HG03025 (cell line): ENCODE measurements at regions not wholly inside any gene's neighbourhood (a gene's known extent, or its start where the extent isn't known, plus 50 kb on each side); places are given as distances from the start of the nearest gene placed in this dataset.

Source experiments
- ATAC-seq: cut with Tn5 transposase; IDR thresholded peaks from one replicate; pipeline ENCODE4 v1.9.1; 2021; ENCODE audit warnings: mild to moderate bottlenecking, moderate library complexity; ENCODE audit not compliant: unreplicated experiment, low FRiP score

GRCh38 chr11:45089251-45089650 is 57.2 kb upstream of the PRDM11 start:
- no peak for ATAC-seq

- ATAC-seq = no peak
These were observed 56.6 kb upstream of the PRDM11 start for GRCh38 chr11:45089676-45090499.

- no peak for ATAC-seq
These were observed 55.8 kb upstream of the PRDM11 start for GRCh38 chr11:45090607-45091006.

GRCh38 chr11:45091563-45092403 is 54.7 kb upstream of the PRDM11 start:
- ATAC-seq = no peak

GRCh38 chr11:45092404-45092785 is 54.0 kb upstream of the PRDM11 start:
- ATAC-seq = no peak

- ATAC-seq = no peak
These were observed 53.3 kb upstream of the PRDM11 start for GRCh38 chr11:45092901-45093760.

GRCh38 chr11:45093761-45094455 is 52.5 kb upstream of the PRDM11 start:
- ATAC-seq = no peak

- no peak for ATAC-seq
These were observed 51.3 kb upstream of the PRDM11 start for GRCh38 chr11:45094958-45095690.

GRCh38 chr11:45095691-45096010 is 50.8 kb upstream of the PRDM11 start:
- ATAC-seq = no peak

- ATAC-seq = no peak
These were observed 49.8 kb upstream of the PRDM11 start for GRCh38 chr11:45096636-45097035.
